ENCODE measurements at regions not wholly inside any gene's neighbourhood (a gene's known extent, or its start where the extent isn't known, plus 50 kb on each side); places are given as distances from the start of the nearest gene placed in this dataset.

- Histone ChIP-seq H3K27ac (ENCODE audit: insufficient read length, low read depth, low read length) (no peak overlapping the region), H3K18ac (ENCODE audit: insufficient read length, low read depth, low read length) (no peak overlapping the region), H2BK120ac (ENCODE audit: low read depth, low read length, poor library complexity, severe bottlenecking) (no peak overlapping the region), H3K79me1 (ENCODE audit: insufficient read depth, low read depth, low read length, poor library complexity, severe bottlenecking) (no peaks in the 10 kb centered on the region), H3K23ac (ENCODE audit: insufficient read length, low read depth, low read length) (no peak overlapping the region), H3K9me3 (ENCODE audit: control insufficient read depth, low read depth, low read length) (no peaks in the 10 kb centered on the region), H3T11ph (ENCODE audit: low read length) (no peak overlapping the region), H3K56ac (ENCODE audit: insufficient read length, low read depth, low read length) (no peak overlapping the region), H4K8ac (replicated peaks; ENCODE audit: insufficient read length, low read depth, low read length) (no peak overlapping the region), H3K4me2 (ENCODE audit: insufficient read depth, insufficient read length, low read length) (no peak overlapping the region), H3K14ac (ENCODE audit: insufficient read depth, low read length) (no peak overlapping the region), H2AFZ (ENCODE audit: low read length) (no peak overlapping the region), H2BK15ac (ENCODE audit: low read depth, low read length) (no peak overlapping the region), H4K5ac (ENCODE audit: insufficient read length, low read depth, low read length) (no peak overlapping the region), H2BK5ac (ENCODE audit: insufficient read length, low read length) (no peak overlapping the region), H3K4ac (ENCODE audit: low read depth, low read length) (no peak overlapping the region), H3K27me3 (ENCODE audit: insufficient read depth, low read length) (no peaks in the 10 kb centered on the region), H4K20me1 (ENCODE audit: control insufficient read depth, insufficient read depth, insufficient read length) (no peaks in the 10 kb centered on the region), H2AK5ac (ENCODE audit: insufficient read length, low read length) (no peak overlapping the region), H3K79me2 (ENCODE audit: insufficient read depth, low read length) (no peaks in the 10 kb centered on the region), H2BK12ac (ENCODE audit: insufficient read length, low read depth, low read length) (no peak overlapping the region), H4K91ac (ENCODE audit: insufficient read length, low read depth, low read length) (no peak overlapping the region), H3K9ac (ENCODE audit: extremely low read depth, insufficient read length, low read length) (no peak overlapping the region), H2BK20ac (ENCODE audit: low read depth, low read length, poor library complexity, severe bottlenecking) (no peak overlapping the region), H3K4me1 (ENCODE audit: insufficient read depth, low read length) (no peaks in the 10 kb centered on the region), H3K23me2 (ENCODE audit: insufficient read length, low read depth, low read length, poor library complexity, severe bottlenecking) (no peaks in the 10 kb centered on the region)
- Mint-ChIP-seq H3K4me3 (no peak overlapping the region), H3K36me3 (ENCODE audit: insufficient read depth in 1 of 3, low read depth in 3 of 3) (no peaks in the 10 kb centered on the region; a peak in 1 of 7 replicates), H3K4me1 (peaks cover 5 to 8% of the 10 kb centered on the region in 2 experiments), H3K27ac (no peak overlapping the region), H3K9me3 (no peaks in the 10 kb centered on the region), H3K27me3 (ENCODE audit: low read depth) (peaks cover 2% of the 10 kb centered on the region; the same call in 1 of the 2 replicates)
- TF ChIP-seq CTCF (conservative IDR thresholded peaks at IDR 0.05), result no peak
- no CpG with 5 or more reads among the region's 3 CpGs for WGBS (ENCODE audit: extremely low coverage, insufficient read length, low lambda C conversion rate)
- no peak for DNase-seq
Measured at GRCh38 chr9:108184009-108184408, 671.8 kb downstream of the ACTL7B start.
